Smooth muscle cell of the brain vasculature (primary cell): ENCODE measurements at regions not wholly inside any gene's neighbourhood (a gene's known extent, or its start where the extent isn't known, plus 50 kb on each side); places are given as distances from the start of the nearest gene placed in this dataset.
"Not testable (repeated sequence)": the region's sequence is repeated elsewhere in the genome, so short reads cannot be mapped to it uniquely, and the experiment has no call there.

Experiments
- DNase-seq: peaks from one replicate; pipeline ENCODE4 v3.0.0-alpha.2; 2012; ENCODE audit warnings: low read depth, low spot score

- DNase-seq = not testable (repeated sequence)
Observed at GRCh38 chr4:86413426-86413825, 53.6 kb upstream of the MAPK10 start.

- no peak for DNase-seq
Observed at GRCh38 chr4:86414686-86415085, 54.8 kb upstream of the MAPK10 start.

- DNase-seq = no peak
Observed at GRCh38 chr4:86416081-86416480, 56.2 kb upstream of the MAPK10 start.

GRCh38 chr4:86421461-86421860 lies 61.6 kb upstream of the MAPK10 start:
- DNase-seq = no peak

GRCh38 chr4:86431543-86432116 lies 71.8 kb upstream of the MAPK10 start:
- DNase-seq = no peak

- no peak for DNase-seq
Observed at GRCh38 chr4:86432559-86433134, 72.8 kb upstream of the MAPK10 start.

- DNase-seq = no peak
Observed at GRCh38 chr4:86439293-86439692, 79.4 kb upstream of the MAPK10 start.

GRCh38 chr4:86441175-86441936 lies 81.5 kb upstream of the MAPK10 start:
- no peak for DNase-seq

- no peak for DNase-seq
Observed at GRCh38 chr4:86442881-86443280, 83.0 kb upstream of the MAPK10 start.

GRCh38 chr4:86443495-86443894 lies 83.6 kb upstream of the MAPK10 start:
- no peak for DNase-seq

GRCh38 chr4:86446996-86447395 lies 87.1 kb upstream of the MAPK10 start:
- no peak for DNase-seq

- DNase-seq = no peak
Observed at GRCh38 chr4:86448871-86449270, 89.0 kb upstream of the MAPK10 start.

- no peak for DNase-seq
Observed at GRCh38 chr4:86449746-86450588, 90.1 kb upstream of the MAPK10 start.

- no peak for DNase-seq
Observed at GRCh38 chr4:86450861-86451260, 91.0 kb upstream of the MAPK10 start.

- DNase-seq = no peak
Observed at GRCh38 chr4:86451560-86452330, 91.9 kb upstream of the MAPK10 start.

- DNase-seq = no peak
Observed at GRCh38 chr4:86452422-86452891, 92.6 kb upstream of the MAPK10 start.

- peak; percentile 79 for DNase-seq
Observed at GRCh38 chr4:86452924-86453531, 93.2 kb upstream of the MAPK10 start.

- DNase-seq = not testable (repeated sequence)
Observed at GRCh38 chr4:86453611-86454072, 93.8 kb upstream of the MAPK10 start.

- no peak for DNase-seq
Observed at GRCh38 chr4:86461849-86462248, 102.0 kb upstream of the MAPK10 start.

- DNase-seq = no peak
Observed at GRCh38 chr4:86472377-86473019, 112.6 kb upstream of the MAPK10 start.
